ENCODE measurements at regions not wholly inside any gene's neighbourhood (a gene's known extent, or its start where the extent isn't known, plus 50 kb on each side); places are given as distances from the start of the nearest gene placed in this dataset.

DNA sequence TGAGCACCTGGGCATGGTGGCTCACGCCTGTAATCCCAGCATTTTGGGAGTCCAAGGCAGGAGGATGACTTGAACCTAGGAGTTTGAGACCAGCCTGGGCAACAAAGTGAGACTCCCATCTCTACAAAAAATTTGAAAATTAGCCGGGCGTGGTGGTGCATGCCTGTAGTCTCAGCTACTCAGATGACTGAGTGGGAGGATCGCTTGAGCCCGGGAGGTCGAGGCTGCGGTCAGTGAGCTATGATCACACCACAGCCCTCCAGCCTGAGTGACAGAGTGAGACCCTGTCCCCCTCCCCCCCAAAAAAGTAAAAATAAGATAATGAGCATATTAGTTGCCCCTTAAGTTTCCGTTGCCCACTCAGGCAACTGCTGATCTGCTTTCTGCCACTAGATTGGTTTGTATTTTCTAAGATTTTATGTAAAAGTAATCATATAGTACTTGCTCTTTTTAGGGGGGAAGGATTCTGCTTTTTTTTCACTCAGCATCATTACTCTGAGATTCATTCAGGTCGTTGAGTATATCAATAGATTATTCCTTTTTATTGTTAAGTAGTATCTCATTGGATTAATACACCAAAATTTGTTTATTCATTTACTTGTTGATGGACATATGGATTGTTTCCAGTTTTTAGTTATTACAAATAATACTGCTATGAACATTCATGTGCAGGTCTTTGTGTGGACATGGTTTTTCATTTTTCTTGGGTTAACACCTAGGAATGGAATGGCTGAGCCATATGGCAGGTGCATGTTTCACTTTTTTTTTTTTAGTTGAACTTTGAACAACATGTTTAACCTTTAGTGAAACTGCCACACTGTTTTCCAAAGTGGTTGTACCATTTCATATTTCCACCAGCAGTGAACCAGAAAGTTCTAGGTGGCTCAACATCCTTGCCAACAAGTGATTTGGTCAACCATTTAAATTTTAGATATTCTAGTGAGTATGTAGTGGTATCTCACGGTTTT is 75.0 kb upstream of the SPRED2 start:
- no peak for DNase-seq

- no peak for DNase-seq
Measured at GRCh38 chr2:65504814-65505697, 72.7 kb upstream of the SPRED2 start.

- no peak for DNase-seq
Measured at GRCh38 chr2:65504201-65504600, 71.8 kb upstream of the SPRED2 start.

DNA sequence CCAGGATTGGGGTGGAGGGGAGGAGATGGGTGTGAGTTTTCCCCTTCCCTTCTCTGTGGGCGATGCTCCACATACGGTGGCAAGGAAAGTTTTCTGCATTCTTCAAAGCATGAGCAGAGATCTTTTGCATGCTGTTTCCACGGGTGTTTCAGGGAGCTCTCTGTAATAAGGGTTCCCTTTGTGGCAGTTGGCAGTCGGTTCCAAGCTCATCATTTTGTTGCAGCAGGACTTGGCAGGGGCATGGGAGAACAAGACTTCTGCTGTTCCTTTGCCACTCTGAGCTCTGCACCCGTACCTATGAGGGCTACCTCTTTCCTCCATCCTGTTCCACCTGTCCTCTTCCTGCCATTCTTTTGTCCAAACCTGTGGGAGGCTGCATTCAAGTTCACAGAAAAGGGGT is 71.3 kb upstream of the SPRED2 start:
- DNase-seq: no peak

GRCh38 chr2:65501836-65502235 is 69.4 kb upstream of the SPRED2 start:
- DNase-seq: no peak

GRCh38 chr2:65501074-65501473 is 68.7 kb upstream of the SPRED2 start:
- no peak for DNase-seq

GRCh38 chr2:65500310-65501040 is 68.1 kb upstream of the SPRED2 start:
- no peak for DNase-seq

- no peak for DNase-seq
Measured at GRCh38 chr2:65499216-65499615, 66.8 kb upstream of the SPRED2 start.

DNA sequence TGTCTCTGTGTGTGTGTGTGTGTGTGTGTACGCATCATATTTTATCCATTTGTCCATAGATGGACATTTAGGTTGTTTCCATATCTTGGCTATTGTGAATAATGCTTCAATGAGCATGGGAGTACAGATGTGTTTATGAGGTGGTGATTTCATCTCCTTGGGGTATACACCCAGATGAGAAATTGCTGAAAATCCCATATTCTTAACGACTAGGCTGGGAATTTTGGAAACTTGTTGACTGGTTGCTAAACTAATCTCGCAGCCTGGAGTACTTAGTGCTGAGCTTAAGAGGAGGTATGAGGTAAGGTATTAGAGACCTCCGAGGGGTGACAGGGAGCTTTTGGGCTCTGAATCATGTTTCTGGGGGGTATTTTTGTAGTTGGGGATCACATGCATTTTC is 66.0 kb upstream of the SPRED2 start:
- no peak for DNase-seq

- no peak for DNase-seq
Measured at GRCh38 chr2:65495251-65495877, 63.0 kb upstream of the SPRED2 start.

- no peak for DNase-seq
Measured at GRCh38 chr2:65494078-65494477, 61.7 kb upstream of the SPRED2 start.

DNA sequence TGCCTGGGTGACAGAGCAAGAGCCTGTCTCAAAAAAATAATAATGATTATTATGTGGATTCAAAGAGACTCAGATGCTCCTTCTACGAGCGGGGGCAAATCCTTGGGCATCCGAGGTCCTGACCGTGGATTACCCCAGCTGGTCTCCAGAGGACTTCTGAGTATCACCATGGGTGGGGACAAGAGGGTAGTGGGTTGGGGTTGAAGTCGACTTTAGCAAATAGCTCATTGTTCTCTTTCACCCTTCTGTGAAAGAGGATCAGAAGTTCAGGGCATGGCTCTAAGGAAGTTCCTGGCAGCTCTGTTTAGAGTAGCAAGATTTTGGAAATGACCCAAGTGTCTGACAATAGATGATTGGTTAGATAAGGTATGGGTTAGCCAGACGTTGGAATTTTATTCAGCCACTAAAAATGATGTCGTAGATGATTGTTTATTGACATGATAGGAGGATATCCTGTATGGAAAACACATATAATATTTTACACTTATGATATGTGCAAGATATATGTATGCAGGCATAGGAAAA is 59.0 kb upstream of the SPRED2 start:
- DNase-seq: no peak

DNA sequence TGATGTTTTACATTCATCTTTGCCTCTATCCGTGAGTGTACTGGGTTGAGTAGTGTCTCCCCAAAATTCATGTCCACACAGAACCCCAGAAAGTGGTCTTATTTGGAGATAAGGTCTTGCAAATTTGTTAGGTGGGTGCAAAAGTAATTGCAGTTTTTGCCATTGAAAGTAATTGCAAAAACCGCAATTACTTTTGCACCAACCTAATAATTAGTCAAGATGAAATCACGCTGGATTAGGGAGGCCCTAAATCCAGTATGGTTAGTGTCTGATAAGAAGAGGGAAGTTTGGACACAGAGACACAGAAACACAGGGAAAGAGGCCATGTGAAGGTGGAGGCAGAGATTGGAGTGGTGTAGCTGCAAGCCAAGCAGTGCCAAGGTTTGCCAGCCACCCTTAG is 57.8 kb upstream of the SPRED2 start:
- no peak for DNase-seq

GRCh38 chr2:65489269-65489668 is 56.9 kb upstream of the SPRED2 start:
- DNase-seq: peak; percentile 11

- DNase-seq: no peak
Measured at GRCh38 chr2:65488527-65488926, 56.1 kb upstream of the SPRED2 start.

GRCh38 chr2:65487404-65487803 is 55.0 kb upstream of the SPRED2 start:
- no peak for DNase-seq

DNA sequence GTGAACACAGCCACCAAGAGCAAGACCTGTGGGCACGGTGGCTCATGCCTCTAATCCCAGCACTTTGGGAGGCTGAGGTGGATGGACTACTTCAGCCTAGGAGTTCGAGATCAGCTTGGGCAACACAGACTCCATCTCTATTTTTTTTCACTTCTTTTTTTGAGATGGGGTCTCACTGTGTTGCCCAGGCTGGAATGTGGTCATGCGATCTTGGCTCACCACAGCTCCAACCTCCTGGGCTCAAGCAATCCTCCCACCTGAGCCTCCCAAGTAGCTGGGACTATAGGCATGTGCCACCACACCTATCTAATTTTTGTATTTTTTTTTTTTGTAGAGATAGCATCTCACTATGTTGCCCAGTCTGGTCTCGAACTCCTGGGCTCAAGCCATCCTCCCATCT is 54.4 kb upstream of the SPRED2 start:
- no peak for DNase-seq

DNA sequence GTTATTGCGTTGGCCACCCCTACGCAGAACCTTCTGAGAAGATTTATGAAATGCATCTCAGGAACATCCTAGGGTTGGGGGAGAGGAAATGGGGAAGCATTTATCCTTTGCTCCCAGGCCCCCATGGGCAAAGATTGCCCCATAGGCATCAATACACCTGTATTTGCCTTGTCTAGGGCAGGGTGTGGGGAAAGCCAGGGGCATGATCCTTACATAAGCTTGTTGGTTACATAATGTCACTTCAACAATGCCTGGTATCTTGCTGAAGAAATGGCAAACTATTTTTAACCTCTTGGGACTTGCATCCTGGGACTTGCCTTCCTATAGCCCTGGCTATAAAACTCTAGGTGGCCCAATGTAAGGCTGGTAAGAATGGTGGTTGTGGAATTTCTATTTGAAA is 53.9 kb upstream of the SPRED2 start:
- no peak for DNase-seq

DNA sequence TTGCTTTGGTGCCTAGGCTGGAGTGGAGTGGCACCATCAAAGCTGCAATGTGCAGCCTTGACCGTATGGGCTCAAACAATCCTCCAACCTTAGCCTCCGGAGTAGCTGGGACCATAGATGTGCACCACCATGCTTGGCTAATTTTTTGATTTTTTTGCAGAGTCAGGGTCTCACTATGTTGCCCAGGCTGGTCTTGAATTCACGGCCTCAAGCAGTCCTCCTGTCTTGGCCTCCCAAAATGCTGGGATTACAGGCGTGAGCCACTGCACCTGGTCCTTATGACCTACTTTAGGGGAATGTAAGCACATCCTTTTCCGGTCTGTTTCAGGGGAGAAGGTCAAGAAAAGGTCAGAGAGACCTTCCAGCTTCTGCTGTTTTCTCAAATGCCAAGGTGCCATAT is 53.4 kb upstream of the SPRED2 start:
- no peak for DNase-seq

GRCh38 chr2:65483763-65484162 is 51.4 kb upstream of the SPRED2 start:
- no peak for DNase-seq

DNA sequence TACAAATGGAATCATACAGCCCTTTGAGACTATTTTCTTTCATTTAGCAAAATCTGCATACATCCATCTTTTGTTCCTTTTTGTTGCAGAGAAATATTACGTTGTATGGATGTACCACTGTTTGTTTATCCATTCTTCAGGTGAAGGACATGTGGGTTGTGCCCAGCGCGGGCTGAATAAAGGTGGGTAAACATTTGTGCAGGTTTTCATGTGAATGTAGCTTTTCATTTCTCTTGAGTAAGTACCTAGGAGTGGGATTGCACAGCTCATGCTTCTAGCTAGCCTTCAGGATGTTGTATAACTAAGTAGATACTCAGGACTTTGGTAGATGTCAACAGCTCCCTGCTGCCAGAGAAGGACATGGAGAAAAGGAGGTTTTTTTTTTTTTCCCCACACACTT is 50.6 kb upstream of the SPRED2 start:
- DNase-seq: no peak

Data from NCI-H2227 treated with DMSO at 0.1 percent for 48 hours (cell line).